Right cardiac atrium (tissue), 5 donors: ENCODE measurements at regions not wholly inside any gene's neighbourhood (a gene's known extent, or its start where the extent isn't known, plus 50 kb on each side); places are given as distances from the start of the nearest gene placed in this dataset.
"Not testable (repeated sequence)": the region's sequence is repeated elsewhere in the genome, so short reads cannot be mapped to it uniquely, and the experiment has no call there.

Source experiments
- ATAC-seq, 2 donors: fragments of 200-7000 bp; cut with Tn5 transposase; one replicate each; pipeline versions ENCODE4 v1.8.0 to v1.9.1; 2020; ENCODE audit warnings: moderate library complexity in 2 of 2, mild to moderate bottlenecking in 1 of 2
- DNase-seq, 3 donors: peaks; one replicate each; pipeline ENCODE4 v3.0.0-alpha.2; 2020
- H3K27ac ChIP-seq: one replicate; pipeline ENCODE4 v1.5.1; 2013; ENCODE audit warnings: mild to moderate bottlenecking, low read length, control low read depth, moderate library complexity
- H3K27me3 ChIP-seq: one replicate; pipeline ENCODE4 v1.6.1; 2013; ENCODE audit not compliant: control insufficient read depth, insufficient read depth
- H3K4me1 ChIP-seq: one replicate; pipeline ENCODE4 v1.6.1; 2013; ENCODE audit warnings: low read length; ENCODE audit not compliant: control insufficient read depth, insufficient read depth
- H3K4me3 ChIP-seq: one replicate; pipeline ENCODE4 v1.5.1; 2013; ENCODE audit warnings: low read length, control low read depth
- H3K9me3 ChIP-seq: one replicate; pipeline ENCODE4 v1.6.1; 2013; ENCODE audit warnings: low read length; ENCODE audit not compliant: control insufficient read depth
- WGBS: extraction: QIAGEN DNeasy Blood & Tissue Kit; methylation state at CpG from one replicate; pipeline ENCODE4 v1.1.7; 2013; 5-methylcytosine and 5-hydroxymethylcytosine counted together
- intact Hi-C, 4 donors: fragments of 100-400 bp; cut with DNase I; formaldehyde crosslinking; loops; one replicate each; pipeline versions ENCODE4 v1.11.0 to v1.14.0; 2022 to 2023
- donor health status: healthy with polysubstance abuse.
- donor health status: DM: no; HTN: yes; CAD: no.
- donor health status: DM: no; HTN: no; CAD: no.
- donor health status: DM: no; HTN: yes; CAD: no; lungs with severe emphysema.
- donor health status: DM: yes; HTN: yes; CAD: no.

GRCh38 chr1:143424491-143425032 is 547.2 kb downstream of the FAM72C start:
- under 1% methylated on average over 15 of the region's 35 CpGs for WGBS
- ATAC-seq = peak in 1 of 2 donors; percentile 58
- H3K27me3 ChIP-seq, H3K4me1 ChIP-seq, H3K9me3 ChIP-seq, H3K27ac ChIP-seq, H3K4me3 ChIP-seq, intact Hi-C loops: not testable (repeated sequence)
- peak; percentile 21 to 43 (median 32) for DNase-seq

DNA sequence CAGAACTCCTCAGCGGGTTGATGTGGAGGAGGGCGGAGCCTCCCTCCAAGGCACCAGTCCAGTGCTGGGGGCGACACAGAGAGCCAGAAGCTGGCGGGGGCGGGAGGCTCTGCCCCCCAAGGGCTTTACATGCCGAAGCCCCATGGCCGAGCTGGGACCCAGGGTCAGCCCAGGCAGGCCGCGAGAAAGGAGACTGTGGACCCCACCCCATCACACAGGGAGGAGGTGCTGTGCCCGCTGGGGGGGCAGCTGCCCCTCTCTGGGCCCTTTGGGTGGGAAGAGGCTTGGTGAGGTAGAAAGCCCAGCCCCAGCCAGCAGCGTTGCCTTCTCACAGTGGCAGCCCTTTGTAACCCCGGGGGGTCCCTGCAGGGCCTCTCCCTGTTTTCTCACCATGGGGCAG is 548.0 kb downstream of the FAM72C start:
- WGBS = 45% methylated on average over 3 of the region's 12 CpGs
- intact Hi-C loops, H3K4me1 ChIP-seq, H3K4me3 ChIP-seq, ATAC-seq, H3K27me3 ChIP-seq, H3K9me3 ChIP-seq, DNase-seq, H3K27ac ChIP-seq: not testable (repeated sequence)

GRCh38 chr1:143421290-143421689 is 550.5 kb downstream of the FAM72C start:
- DNase-seq, intact Hi-C loops, ATAC-seq, H3K27ac ChIP-seq, H3K27me3 ChIP-seq, H3K9me3 ChIP-seq, H3K4me1 ChIP-seq, H3K4me3 ChIP-seq: not testable (repeated sequence)
- no CpG with 5 or more reads among the region's 9 CpGs for WGBS
